ENCODE measurements at regions not wholly inside any gene's neighbourhood (a gene's known extent, or its start where the extent isn't known, plus 50 kb on each side); places are given as distances from the start of the nearest gene placed in this dataset.
"Not testable (repeated sequence)": the region's sequence is repeated elsewhere in the genome, so short reads cannot be mapped to it uniquely, and the experiment has no call there.

GRCh38 chr6:21282360-21282759, 311.2 kb upstream of the SOX4 start:
- DNase-seq (ENCODE audit: low spot score), result not testable (repeated sequence)

GRCh38 chr6:21284166-21284565, 309.4 kb upstream of the SOX4 start:
- DNase-seq (ENCODE audit: low spot score), result no peak

- DNase-seq (ENCODE audit: low spot score), result no peak
These were observed 308.8 kb upstream of the SOX4 start for GRCh38 chr6:21284706-21285105.

DNA sequence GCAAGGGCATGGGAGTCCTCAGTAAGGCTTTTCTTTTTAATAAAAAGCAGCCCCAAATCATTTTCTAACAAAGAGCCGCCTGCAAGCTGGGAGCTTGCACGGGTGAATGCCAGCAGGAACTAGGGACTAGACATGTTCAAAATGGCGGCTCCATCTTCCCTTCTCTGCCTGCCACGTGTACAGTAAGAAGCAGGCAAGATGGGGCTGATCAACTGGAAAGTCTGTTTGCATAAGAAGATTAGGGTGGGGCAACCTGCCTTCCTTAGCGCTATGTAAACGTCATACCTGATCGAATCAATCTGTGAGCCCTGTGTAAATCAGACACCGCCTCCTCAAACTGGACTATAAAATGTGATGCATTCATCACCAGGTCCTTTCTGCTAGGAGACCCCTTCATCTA, 299.4 kb upstream of the SOX4 start:
- no peak for DNase-seq (ENCODE audit: low spot score)

DNA sequence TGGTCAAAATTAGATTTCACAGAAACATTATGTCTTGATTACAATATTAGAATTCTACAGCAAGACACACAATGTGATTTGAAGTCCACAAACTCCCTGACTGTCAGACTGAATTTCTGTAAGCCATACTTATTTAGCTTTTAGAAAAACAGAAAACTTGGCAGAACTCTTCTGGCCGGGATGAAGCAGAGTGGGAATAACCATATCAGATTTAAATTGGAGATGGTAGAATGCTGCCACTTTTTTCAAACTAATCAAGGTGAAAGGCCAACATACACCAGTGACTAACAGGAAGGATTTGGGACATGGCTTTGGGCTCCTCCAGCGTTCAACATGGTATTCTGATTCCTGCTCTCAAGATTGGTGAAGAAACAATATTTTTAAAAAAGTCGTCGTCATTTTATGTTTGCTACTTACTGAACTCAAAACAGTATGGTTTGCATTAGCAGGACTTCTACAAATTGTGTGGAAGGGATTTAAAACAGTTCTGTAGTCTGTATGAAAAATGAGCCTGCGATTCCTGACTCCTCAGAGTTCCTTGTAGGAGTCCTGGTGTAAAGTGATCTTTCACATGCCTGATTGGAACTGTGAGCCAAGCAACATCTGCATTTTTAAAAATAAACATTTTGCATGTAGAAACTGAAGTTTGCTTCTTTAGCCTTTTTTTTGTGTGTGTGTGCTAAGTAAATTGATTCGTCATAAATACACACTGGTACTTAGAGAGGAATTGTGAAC, 297.9 kb upstream of the SOX4 start:
- DNase-seq (ENCODE audit: low spot score), result no peak

DNA sequence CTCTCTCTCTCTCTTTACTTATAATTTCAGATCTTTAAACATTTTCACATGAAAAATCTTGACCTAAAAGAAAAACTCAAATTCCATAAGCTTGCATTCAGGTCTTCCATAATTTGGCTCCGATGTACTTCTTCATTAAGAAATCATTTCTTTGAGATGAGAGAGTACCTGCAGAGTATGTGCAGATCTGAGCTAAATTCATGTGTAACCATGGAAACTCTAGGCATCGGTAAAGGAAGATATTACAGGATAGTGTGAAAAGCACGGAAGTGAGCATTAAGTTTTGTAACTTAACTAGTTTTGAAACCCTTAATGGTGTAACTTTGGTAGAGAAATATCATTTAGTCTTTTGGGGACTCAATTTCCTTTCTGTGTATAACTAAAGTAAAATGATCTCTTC, 295.9 kb upstream of the SOX4 start:
- DNase-seq (ENCODE audit: low spot score), result no peak

DNA sequence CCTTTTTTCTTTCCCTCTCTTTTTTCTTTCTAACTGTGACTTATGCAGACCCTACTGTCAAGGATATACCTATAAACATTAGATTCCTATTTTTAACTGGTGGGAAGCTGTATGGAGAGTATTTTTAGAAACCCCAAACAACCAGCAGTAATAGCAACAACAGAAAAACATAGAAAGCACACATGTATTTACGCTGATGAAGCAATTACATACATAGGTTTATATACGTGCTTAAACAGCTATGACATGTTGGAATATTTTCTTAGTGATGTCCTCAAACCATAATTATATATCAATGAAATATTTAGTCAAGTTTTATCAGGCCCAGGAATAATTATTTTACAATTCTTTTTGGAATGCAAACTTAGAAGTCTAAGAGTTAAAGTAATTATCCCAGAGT, 294.3 kb upstream of the SOX4 start:
- no peak for DNase-seq (ENCODE audit: low spot score)

DNA sequence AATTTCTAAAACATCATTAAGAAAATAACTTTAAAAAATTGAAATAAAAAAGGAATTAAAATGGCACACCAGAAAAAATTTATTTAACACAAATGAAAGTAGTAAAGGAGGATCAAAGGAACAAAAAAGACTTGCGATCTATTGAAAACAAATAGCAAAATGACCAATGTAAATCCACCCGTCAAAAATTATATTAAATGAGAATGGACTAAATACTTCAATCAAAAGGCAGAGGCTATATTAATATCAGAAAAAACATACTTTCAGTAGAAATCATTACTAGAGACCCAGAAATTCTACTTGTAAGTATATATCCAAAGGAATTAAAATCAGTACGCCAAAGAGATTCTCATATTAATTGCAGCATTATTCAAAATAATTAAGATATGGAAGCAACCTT, 293.1 kb upstream of the SOX4 start:
- no peak for DNase-seq (ENCODE audit: low spot score)

GRCh38 chr6:21305893-21306332, 287.6 kb upstream of the SOX4 start:
- DNase-seq (ENCODE audit: low spot score), result no peak

GRCh38 chr6:21306546-21306945, 287.0 kb upstream of the SOX4 start:
- DNase-seq (ENCODE audit: low spot score), result no peak

GRCh38 chr6:21309807-21310221, 283.7 kb upstream of the SOX4 start:
- no peak for DNase-seq (ENCODE audit: low spot score)

GRCh38 chr6:21310568-21311140, 282.9 kb upstream of the SOX4 start:
- DNase-seq (ENCODE audit: low spot score), result no peak

- no peak for DNase-seq (ENCODE audit: low spot score)
These were observed 281.4 kb upstream of the SOX4 start for GRCh38 chr6:21312118-21312517.

GRCh38 chr6:21317642-21318041, 275.9 kb upstream of the SOX4 start:
- DNase-seq (ENCODE audit: low spot score), result no peak

GRCh38 chr6:21321076-21321475, 272.5 kb upstream of the SOX4 start:
- no peak for DNase-seq (ENCODE audit: low spot score)

GRCh38 chr6:21321531-21321930, 272.0 kb upstream of the SOX4 start:
- DNase-seq (ENCODE audit: low spot score), result no peak

GRCh38 chr6:21323577-21323976, 270.0 kb upstream of the SOX4 start:
- no peak for DNase-seq (ENCODE audit: low spot score)

DNA sequence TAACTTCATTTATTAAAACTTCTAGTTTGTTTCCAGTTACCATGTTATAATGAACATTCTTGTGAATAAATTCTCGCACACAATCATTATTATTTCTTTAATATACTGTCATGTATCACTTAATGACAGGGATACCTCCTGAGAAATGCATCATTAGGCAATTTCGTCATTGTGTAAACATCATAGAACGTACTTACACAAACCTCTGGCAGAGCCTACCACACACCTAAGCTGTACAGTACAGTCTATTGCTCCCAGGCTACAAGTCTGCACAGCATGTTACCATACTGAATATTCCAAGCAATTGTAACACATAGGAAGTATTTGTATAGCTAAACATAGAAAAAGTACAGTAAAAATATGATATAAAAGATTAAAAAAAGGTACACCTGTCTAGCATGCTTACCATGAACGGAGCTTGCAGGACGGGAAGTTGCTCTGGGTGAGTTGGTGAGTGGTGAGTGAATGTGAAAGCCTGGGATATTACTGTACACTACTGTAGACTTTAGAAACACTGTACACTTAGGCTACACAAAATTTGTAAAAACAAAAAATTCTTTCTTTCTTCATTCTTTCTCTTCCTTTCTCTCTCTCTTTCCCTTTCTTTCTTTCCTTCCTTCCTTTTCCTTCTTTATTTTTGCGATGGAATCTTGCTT, 268.2 kb upstream of the SOX4 start:
- DNase-seq (ENCODE audit: low spot score), result peak; percentile 19

- DNase-seq (ENCODE audit: low spot score), result no peak
These were observed 266.0 kb upstream of the SOX4 start for GRCh38 chr6:21327326-21328112.

- DNase-seq (ENCODE audit: low spot score), result no peak
These were observed 262.3 kb upstream of the SOX4 start for GRCh38 chr6:21331235-21331634.

DNA sequence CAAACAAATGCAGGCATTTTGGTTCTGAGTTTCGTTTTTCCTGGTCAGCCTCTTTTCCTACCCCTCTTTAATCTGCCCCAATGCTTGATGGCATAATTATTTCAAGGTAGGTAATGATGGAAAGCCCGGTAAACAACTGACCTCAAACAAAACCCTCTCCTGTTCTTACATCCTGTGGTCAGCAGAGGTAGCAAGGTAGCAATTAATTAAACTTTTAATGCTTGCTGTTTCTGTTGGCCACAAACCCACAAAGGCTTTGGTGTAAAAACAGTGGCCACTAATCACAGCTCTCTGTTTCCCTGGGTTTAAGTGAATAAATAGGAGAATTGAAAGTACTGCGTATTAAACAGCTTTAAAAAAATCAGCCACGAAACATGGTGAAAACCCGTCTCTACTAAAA, 261.5 kb upstream of the SOX4 start:
- no peak for DNase-seq (ENCODE audit: low spot score)

DNA sequence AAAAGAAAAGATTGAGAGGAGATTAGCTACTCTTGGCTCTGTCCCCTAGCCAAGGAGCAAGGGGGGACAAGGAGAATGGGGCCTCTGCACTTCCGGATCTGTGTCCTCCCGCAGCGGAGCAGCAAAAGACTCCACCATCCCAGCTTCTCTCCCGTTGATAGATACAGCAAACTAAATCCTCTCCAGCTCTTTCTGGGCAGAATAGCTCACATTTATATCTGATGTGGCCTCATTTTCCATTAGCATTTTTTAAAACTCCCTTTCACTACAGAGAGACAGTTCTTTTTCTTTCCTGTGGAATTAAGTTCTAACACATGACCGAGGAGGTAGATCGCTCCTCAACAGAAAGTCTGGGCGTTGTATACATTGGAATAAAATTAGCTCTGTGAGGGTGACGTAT, 260.9 kb upstream of the SOX4 start:
- DNase-seq (ENCODE audit: low spot score), result no peak

DNA sequence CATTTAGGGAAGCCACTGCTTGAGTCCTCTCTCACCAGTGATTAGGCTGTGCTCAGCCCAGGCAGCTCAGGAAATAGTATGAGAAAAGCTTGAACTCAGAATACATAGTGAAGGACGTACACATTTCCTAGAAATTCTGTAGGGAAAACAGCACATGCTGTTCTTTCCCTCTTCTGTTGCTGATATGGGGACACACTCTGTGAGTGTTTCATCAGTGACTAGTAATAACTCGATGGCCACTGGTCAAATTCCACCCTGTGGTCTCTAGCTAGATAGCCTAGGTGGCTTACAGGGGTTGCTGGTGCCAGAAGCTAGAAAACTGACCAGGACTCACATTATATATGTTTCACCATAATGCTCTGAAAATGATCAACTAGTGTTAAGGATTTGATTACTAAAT, 259.8 kb upstream of the SOX4 start:
- no peak for DNase-seq (ENCODE audit: low spot score)

All from activated CD4-positive, alpha-beta T cell treated with anti-CD3 and anti-CD28 coated beads, Interleukin-2, Interleukin-4, amounts not matched to agents 100 ng/mL and 50 ng/mL, durations not matched to agents 16 hours and 8 hours (primary cell).